Right forelimb (tissue), 1 donor: ENCODE measurements at regions not wholly inside any gene's neighbourhood (a gene's known extent, or its start where the extent isn't known, plus 50 kb on each side); places are given as distances from the start of the nearest gene placed in this dataset.

Experiments
- DNase-seq: peaks from one replicate; pipeline ENCODE4 v3.0.0-alpha.2; 2018

DNA sequence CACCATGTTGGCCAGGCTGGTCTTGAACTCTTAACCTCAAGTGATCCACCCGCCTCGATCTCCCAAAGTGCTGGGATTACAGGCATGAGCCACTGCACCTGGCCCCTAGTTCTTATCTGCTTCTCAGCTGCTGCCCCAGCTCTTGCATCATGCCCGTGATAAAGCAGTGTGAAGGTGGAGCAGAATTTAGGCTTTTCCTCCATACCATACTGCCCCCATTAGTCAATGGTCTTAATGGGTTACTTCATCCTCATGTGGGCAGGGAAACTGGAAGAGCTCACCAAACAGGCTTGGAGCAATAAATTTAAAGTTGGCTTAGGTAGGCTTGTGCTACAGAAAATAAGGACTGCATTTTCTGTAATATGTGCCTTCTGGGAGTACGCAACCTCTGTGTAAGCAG lies 636.9 kb upstream of the BOD1L1 start:
- DNase-seq, result no peak

DNA sequence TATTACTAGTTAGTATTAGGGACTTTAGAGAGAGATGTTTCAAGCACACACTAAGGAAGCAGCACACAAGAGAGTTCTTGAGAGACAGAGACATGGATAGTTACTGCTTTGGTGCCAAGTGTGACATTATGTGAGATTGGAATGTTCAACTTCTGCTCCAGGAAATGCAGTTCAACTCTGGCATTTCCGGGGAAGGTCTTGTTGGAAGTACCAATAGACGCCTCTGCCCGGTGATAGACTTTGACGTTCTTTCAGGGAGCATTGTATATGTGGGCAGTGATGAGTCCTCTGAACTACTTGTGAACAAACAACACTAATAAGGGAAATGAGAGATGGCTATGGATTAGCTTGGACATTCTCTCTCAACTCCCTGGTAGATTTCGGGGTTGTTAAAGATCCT lies 638.1 kb upstream of the BOD1L1 start:
- DNase-seq, result no peak

DNA sequence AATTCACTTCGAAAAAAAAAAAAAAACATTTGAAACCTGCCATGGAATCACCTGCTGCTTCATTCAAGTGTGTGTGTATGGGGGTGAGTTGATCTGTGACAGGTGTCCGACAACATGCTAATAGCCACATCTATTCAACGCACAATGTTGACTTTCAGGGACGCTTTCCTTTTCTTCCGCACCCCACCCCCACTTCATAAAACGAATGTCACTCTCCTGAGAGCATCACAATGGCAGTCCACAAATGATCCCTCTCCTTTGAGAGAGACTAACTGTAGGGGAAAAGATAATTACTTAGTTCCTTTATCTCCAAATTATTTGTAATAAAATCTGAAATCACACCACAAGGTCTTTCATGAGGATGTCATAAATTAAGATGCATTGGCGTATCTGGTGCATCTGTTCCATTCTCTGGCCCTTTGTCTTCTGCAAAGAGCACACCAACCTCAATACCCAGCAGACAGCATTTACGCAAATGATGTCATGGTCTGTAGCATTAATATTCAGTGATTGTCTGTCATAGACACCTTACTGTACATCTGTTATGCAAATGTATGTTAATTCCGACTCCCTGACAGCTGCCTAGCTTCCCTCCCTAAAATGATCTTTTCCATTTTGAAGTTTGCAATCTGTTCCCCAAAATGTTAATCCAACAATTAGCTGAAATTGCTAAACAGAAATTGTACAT lies 640.0 kb upstream of the BOD1L1 start:
- DNase-seq, result no peak

DNA sequence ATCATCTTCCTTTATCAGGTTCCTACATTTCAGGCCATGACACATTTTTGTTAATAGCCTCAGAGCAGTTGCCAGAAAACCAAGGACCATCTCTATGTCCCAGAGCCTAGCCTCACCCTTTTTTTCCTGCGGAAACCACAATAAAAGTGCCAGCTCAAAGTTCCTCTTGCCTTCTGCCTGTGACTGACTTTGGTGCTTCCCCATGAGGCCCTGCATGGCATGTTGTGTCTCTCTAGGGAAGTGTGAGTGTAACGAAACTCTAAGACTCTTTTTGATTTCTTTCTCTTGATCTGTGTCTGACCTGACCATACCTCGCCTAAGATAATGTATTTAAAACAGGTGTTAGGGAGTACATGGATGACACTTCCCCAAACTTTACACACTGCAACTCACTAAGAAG lies 642.3 kb upstream of the BOD1L1 start:
- peak; percentile 41 for DNase-seq

DNA sequence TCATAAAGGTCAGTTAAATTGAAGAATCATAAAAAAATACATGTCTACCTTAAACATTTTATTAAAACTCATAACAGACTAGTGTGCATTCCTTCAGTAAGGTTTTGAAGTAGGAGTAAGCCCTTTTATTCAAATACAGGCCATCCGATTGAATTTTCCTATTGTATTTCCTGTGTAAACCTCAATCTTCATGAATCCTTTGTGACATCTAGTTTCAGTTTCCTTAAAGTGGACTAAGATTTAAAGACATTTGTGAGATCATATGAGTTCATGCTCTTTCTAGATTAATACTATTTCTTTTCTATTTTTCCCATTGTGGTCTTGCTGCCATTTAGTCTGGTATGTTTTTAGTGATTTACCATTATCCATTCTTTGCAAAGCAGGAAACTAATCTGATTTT lies 644.7 kb upstream of the BOD1L1 start:
- no peak for DNase-seq

DNA sequence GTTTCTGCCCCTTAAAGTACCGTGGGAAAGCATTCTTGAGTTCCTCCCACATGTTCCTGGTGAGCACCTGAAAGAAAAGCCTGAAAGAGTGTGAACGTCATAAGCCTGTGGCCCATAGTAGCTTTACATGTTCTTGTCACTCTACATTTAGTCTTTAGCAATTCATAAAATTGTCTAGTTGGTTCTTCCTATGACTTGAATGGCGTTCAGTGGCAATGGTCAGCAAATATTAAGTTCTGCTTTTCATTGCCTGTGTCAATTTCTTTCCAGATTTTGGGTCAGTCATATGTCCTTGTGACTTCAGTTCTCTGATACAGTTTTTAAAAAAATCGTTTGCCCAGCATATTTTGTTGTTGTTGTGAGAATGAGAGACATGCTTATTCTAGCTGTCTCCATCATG lies 650.0 kb upstream of the BOD1L1 start:
- no peak for DNase-seq

DNA sequence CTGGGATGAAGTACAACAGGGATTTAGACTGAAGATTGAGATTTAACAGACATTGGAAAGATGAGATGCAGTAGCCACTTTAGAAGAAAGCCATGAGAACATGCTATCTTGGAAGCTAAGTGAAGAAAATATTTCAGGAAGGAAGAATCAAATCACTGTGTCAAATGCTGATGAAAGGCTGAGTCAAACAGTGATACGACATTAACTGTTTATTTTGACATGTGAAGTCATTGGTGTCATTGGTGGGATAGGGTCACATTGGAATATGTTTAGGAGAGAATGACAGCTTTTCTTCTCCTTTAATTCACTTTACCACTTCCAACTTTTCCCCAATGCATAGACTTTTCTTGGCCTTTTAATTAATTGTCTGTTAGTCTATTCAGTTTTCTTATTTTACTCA lies 653.0 kb upstream of the BOD1L1 start:
- DNase-seq, result no peak

DNA sequence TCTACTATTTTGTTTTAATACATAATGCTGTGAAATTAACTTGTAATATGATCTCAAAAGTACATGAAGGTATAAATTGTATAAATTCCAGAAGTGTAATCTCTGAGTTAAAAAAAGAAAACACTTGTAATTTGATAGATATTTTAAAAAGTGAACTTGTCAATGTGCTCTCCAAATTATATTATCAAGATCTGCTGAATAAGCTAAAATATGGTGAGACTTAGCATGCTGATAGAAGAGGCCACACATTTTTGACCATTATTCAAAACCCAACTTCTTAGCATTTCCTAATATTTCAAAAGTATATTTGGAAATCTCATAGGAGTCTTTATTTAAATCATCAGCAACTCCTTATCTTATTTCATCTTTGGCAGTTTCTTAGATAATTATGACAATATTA lies 657.1 kb upstream of the BOD1L1 start:
- no peak for DNase-seq

DNA sequence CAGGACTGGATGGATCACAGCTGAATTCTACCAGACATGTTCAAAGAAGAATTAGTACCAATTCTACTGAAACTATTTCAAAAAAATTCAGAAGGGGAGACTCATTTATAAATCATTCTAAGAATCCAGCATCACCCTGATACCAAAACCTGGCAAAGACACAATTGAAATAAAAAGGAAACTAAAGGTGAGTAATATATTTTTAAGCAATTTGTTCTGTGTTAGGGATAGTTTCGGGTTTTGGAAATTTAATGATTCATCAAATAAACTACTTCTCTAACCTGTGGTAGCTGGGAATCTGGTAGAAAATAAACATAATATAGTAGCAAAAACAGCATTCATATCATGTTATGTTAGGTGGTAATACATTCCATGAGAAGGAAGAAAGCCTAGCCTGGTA lies 662.2 kb upstream of the BOD1L1 start:
- no peak for DNase-seq

DNA sequence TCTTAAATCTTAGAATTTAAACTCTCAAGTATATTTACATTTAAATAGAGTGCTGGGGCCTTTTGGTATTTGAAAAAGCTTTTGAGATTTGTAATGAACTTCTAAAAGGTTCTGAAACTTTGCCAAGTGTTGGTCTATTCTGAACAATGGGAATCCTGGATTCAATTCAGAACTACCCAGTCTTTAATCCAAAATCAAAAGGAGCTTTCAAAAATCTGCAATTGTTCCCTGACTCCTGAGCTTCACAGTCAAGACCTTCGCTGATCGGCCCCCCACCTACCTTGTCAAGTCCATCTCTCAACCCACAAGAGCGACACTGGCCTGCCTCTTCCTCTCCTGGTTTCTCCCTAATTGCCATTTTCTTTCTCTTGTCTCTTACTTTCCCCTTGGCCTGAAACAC lies 666.1 kb upstream of the BOD1L1 start:
- no peak for DNase-seq

DNA sequence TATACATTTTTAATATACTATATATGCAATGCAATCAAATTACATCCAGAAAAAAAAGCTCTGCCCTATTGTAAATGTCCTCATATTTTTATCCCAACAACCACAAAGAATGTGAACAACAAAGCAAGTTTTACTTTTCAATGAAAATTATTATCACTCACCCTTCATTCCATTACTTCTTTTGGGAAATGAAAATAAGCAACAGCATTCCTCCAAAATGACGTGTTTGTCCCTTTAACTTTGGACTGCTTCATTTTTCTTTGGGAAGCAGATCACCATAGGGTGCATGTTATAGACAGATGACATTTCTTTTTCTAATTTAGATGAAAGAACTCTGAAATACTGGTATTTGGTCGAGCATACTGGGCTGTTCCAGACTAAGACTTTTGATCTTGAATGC lies 667.1 kb upstream of the BOD1L1 start:
- no peak for DNase-seq

DNA sequence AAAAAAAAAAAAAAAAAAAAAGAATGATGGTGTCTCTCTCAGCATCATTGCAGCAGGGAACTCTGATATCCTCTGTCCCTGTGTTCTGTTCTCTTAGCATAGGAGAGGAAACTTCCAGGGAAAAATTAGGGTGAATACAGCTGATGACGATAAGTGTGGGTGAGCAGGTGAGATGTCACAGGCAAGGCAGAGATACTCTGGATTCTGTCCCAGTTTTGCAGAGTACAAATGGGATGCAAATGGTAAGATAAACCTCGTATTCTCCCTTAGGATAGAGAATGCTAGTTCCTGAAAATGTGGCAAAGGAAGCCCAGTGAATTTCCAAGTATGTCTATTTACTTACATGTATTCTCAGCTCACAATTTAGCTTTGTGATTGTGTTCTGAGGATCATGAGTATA lies 671.6 kb upstream of the BOD1L1 start:
- DNase-seq, result no peak

DNA sequence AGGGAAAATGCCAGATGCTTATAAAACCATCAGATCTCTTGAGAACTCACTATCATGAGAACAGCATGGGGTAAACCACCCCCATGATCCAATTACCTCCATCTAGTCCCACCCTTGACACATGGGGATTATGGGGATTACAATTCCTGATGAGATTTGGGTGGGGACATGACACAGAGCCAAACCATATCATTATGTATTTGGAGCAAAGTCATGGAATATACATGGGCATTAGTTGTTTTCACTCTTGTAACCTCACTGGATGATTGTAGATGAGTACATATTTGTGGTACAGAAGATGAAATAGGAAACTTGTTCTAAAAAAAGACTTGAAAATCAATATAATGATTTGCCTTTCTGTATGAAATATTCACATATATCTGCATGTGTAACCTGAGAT lies 674.5 kb upstream of the BOD1L1 start:
- no peak for DNase-seq

DNA sequence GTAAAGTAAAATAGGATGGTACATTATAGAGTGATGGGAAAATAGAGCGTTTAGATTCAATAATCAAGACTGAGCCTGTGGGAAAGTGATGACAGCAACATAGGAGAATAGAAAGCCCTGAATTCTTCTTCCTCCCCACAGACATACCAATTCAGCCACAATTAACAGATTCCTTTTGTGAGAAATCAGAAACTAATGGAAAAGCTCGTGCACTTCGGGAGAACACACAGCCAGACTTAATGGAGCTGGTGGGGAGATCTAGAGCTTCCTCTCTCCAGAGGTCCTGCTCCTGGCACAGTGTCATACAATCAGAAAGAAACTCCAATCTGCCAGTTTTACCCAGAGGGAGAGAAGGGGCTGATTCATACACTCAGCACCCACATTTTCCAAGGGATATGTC lies 676.3 kb upstream of the BOD1L1 start:
- no peak for DNase-seq

DNA sequence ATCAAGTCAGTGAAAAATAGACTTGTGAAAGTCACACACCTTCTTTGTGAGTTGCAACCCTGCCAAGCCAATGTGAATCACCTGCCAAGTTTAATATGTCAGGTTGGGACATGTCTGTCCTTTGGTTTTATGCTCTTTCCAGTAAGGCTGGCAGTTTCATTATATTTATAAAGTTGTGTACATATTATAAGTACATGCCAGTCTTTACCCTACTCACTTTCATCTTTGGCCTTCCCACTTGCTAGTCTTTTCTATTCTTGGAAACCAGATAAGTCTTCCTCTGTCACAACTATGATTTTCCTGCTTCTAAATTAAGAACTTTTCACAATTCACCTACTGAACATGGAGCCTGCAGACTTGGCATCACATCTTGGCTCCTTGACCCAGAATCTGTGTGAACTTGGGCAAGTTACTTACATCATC lies 680.7 kb upstream of the BOD1L1 start:
- no peak for DNase-seq

DNA sequence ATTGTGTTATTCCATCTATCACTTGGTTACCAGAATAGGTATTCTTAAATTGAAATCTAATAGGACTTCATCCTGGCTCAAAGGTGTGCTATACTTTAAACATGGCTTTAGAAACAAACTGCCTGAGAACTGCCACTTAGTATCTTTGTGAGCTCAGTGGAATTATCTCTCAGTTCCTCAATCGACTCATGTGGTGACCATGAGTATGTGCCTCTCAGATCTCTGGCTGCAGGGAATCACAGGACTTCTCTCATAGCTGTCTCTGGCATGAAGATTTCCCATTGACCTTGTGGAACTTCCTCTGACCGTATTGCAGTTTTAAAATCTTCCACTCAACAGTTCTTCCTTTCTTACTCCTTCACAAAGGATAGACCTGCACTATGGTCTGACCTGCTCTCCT lies 681.9 kb upstream of the BOD1L1 start:
- DNase-seq, result no peak

DNA sequence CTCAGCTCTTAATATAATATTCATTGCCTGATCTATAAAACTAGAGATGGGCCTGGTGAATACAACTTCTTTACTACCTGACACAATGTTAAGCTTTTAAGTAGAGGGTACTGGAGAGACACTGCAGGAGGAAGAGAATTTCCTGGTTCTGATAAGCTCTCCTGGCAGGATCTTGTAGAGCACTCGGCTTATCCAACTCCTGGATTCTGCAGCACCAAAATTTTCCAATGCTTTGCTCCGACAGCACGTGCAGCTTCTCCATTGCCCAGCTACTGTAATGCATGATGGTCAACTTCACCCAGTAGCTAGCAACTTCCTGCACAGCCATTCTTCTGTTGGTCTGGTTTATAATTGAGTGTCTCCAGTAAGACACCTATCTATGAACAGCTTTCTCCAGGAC lies 686.2 kb upstream of the BOD1L1 start:
- DNase-seq, result no peak

DNA sequence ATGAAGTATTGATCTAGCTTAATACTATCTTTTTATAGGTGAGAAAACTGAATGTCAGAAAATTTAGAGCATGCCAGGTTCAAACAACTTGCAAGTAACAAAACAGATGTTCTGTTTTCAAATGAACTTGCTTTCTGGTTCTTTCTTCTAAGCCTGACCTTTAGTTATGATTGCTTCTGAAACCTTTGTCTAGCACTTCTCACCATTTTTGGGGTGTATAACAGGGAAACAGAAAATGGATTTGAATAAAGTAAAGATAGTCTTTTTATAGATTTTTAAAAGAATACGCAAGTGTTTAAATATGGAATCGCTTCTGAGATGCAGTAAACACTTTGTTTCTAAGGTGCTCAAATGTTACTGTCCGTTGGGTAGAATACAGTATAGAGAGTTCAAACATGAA lies 687.2 kb upstream of the CPEB2 start:
- DNase-seq, result no peak

DNA sequence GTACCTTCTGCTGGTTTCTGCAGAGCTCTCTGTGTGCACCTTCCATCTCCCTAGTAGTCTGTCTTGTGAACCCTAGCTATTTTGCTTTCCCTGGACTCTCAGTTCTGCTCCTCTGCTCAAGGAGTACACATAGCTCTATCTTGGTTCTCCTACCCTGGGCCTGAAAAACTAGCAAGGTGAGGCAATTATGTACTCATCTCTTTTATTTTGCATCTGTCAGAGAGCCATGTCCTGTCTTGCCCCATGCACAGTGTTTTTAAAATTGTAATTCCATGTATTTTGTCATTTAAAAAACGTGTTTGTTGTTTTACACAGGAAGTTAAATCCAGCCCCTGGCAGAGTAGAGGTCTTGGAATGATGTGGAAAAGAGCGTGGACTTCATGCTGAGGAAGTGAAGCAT lies 684.9 kb upstream of the CPEB2 start:
- DNase-seq, result no peak

DNA sequence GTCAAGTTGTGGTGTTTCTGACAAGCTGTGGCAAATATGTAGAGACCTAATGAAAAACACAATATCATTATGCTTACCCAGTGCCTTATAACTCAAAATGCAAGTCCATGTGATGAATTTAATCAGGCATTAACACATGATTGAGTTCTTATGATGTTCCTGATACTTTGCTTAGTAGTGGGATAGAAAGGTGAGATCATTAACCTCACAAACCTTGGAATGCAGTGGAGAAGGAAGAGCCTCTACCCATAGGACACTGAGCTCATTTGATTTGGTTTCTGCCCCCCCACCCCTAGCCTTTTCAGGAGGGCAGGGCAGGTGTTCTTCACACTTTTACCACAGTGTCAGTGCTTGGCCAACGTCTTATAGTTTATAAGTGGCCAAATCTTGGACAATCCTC lies 683.6 kb upstream of the CPEB2 start:
- no peak for DNase-seq

DNA sequence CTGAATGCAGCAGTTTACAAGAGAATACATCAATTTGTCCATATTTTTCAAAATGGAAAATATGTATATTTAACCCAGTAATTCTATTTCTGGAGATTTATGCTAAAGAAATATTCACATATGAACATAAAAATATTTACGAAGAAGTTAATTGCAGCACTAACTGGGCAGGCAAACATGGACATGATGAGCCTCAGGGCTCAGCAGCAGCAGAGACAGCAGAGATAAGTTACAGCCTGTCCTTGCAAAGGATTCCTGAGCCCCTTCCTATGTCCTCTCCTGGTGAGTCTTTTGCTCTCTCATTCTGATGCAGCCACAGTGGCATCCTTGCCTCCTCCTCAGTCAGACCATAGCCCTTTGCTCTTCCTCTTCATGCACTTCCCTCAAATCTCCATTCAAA lies 680.6 kb upstream of the CPEB2 start:
- DNase-seq, result no peak

DNA sequence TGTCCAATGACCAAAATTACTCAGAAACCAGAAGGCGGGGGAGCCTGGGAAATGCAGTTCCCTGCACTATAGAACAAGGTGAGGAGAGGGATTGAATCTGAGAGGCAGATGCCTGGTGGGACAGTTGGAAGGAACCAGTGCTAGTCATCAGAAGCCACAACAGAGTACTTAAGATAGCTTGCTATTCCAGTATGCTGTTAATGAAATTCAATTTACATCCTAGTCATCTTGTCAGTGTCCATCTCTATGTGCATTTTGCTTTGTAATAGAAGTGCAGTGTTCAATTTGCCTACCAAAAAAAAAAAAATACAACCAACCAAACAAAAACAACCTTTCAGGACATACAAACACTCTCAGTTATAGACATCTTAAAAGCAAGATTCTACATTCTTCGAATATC lies 679.1 kb upstream of the CPEB2 start:
- no peak for DNase-seq

DNA sequence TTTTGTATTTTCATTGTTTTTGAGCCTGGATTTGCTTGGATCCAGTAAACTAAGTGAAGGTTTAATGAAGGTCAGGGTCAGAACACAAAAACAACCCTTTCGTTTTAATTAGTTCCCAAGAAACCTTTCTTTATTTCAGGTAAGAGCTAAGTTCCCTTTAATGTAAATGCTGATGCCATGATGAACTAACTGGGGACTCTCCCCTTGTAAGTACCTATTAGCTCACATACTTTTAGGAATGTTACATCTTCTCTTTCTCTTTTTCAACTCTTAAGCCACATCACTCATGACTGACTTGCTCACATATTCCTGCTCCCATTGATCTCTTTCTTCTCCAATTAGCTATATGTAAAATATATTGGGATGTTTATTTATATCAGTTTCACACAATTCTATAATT lies 673.1 kb upstream of the CPEB2 start:
- DNase-seq, result no peak

DNA sequence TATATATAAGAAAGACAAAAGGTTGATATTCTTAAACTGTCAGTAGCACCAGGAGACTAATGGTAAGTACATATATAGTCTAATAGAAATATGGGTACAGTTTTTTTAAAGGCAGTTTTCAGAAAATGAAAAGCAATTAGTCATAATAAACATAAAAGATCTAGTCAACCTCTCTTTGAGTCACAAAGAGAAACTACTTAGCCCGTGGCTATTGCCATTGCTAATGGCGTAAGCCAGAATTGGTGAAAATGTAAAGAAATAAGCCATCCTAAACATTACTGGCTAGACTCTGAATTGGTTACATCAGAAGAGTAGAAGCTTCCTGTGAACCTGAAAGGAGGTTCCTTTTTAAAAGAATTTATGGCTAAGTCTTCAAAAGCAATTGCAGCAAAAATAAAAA lies 668.7 kb upstream of the CPEB2 start:
- DNase-seq, result no peak

DNA sequence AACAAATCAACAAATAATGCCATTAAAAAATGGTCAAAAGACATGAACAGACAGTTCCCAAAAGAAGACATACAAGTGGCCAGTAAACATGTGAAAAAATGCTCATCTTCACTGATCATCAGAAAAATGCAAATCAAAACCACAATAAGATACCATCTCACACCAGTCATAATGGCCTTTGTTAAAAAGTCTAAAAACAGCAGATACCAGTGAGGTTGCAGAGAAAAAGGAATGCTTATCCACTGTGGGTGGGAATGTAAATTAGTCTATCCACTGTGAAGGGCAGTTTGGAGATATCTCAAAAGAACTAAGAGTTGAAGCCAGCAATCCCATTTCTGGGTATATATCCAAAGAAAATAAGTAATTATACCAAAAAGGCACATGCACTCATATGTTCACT lies 668.1 kb upstream of the CPEB2 start:
- DNase-seq, result no peak

DNA sequence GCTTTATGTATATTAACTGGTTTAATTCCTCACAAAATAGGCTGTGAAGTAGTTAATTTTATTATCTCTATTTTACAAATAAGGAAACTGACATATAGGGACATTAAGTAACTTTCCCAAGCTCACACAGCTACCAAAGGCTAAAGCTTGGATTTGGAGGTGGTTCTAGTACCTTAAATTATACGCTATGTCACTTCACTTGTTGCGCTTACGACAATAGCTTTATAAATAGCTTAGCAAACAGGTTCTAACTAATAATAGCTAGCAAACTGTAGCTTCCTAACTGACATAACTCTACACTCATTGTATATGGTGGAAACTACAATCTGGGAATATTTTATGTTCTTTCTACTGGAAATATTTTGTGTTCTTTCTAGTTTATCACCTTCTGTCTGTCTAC lies 666.4 kb upstream of the CPEB2 start:
- no peak for DNase-seq
